Neural progenitor cell (in vitro differentiated cells): ENCODE measurements at regions not wholly inside any gene's neighbourhood (a gene's known extent, or its start where the extent isn't known, plus 50 kb on each side); places are given as distances from the start of the nearest gene placed in this dataset.

ENCODE experiments used
- DNase-seq: peaks from one replicate; pipeline ENCODE4 v3.0.0-alpha.2; 2016; ENCODE audit warnings: low spot score
- H2AFZ ChIP-seq: fragments of 200-600 bp; sonication (generic); replicated peaks from 2 replicates; pipeline ENCODE4 v1.6.1; 2016; ENCODE audit warnings: antibody characterized with exemption
- H3F3A ChIP-seq: fragments of 200-600 bp; sonication (generic); 2 replicates; pipeline ENCODE4 v1.6.1; 2016; ENCODE audit warnings: antibody characterized with exemption, low read depth
- H3K27ac ChIP-seq: fragments of 200-600 bp; sonication (generic); 2 replicates; pipeline ENCODE4 v1.5.1; 2016; ENCODE audit warnings: mild to moderate bottlenecking
- H3K27me3 ChIP-seq: fragments of 200-600 bp; sonication (generic); 2 replicates; pipeline ENCODE4 v1.6.1; 2016; ENCODE audit warnings: mild to moderate bottlenecking, moderate library complexity
- H3K36me3 ChIP-seq: fragments of 200-600 bp; sonication (generic); 2 replicates; pipeline ENCODE4 v1.5.1; 2016
- H3K4me1 ChIP-seq: fragments of 200-600 bp; sonication (generic); 2 replicates; pipeline ENCODE4 v1.6.1; 2016; ENCODE audit warnings: mixed run types
- H3K4me2 ChIP-seq: fragments of 200-600 bp; sonication (generic); 2 replicates; pipeline ENCODE4 v1.6.1; 2016
- H3K4me3 ChIP-seq: fragments of 200-600 bp; sonication (generic); 2 replicates; pipeline ENCODE4 v1.5.1; 2016
- H3K79me2 ChIP-seq: fragments of 200-600 bp; sonication (generic); 2 replicates; pipeline ENCODE4 v1.6.1; 2016; ENCODE audit warnings: low read depth
- H3K9ac ChIP-seq: fragments of 200-600 bp; sonication (generic); 2 replicates; pipeline ENCODE4 v1.6.1; 2016
- H3K9me3 ChIP-seq: fragments of 200-600 bp; sonication (generic); 2 replicates; pipeline ENCODE4 v1.5.1; 2016; ENCODE audit warnings: low read depth
- H4K20me1 ChIP-seq: fragments of 200-600 bp; sonication (generic); 2 replicates; pipeline ENCODE4 v1.6.1; 2016; ENCODE audit warnings: low read depth
- H3K27ac Mint-ChIP-seq: 3 replicates; pipeline ENCODE4 v1.8.0; 2021; ENCODE audit warnings: mixed read lengths
- H3K27me3 Mint-ChIP-seq: 2 replicates; pipeline ENCODE4 v1.8.0; 2022; ENCODE audit warnings: low read depth, mild to moderate bottlenecking, inconsistent platforms, moderate library complexity, mixed read lengths; ENCODE audit not compliant: insufficient read depth
- H3K36me3 Mint-ChIP-seq: 3 replicates; pipeline ENCODE4 v1.8.0; 2021; ENCODE audit warnings: mixed read lengths
- H3K4me1 Mint-ChIP-seq: 3 replicates; pipeline ENCODE4 v1.8.0; 2021; ENCODE audit warnings: mixed read lengths
- H3K4me3 Mint-ChIP-seq: 3 replicates; pipeline ENCODE4 v1.8.0; 2021; ENCODE audit warnings: mild to moderate bottlenecking, moderate library complexity, mixed read lengths
- H3K9me3 Mint-ChIP-seq: 3 replicates; pipeline ENCODE4 v1.8.0; 2020; ENCODE audit warnings: mixed read lengths
- EZH2 ChIP-seq: fragments of 200-600 bp; sonication (generic); IDR thresholded peaks from 2 replicates; pipeline ENCODE4 v1.6.1; 2017; ENCODE audit warnings: antibody characterized with exemption, mild to moderate bottlenecking, moderate library complexity
- EZH2phosphoT487 ChIP-seq: fragments of 200-600 bp; sonication (generic); IDR thresholded peaks from 2 replicates; pipeline ENCODE4 v1.6.1; 2017; ENCODE audit warnings: antibody characterized with exemption
- TF ChIP-seq, protein P1 (sequence below): fragments of 200-600 bp; sonication (generic); IDR thresholded peaks from 2 replicates; pipeline ENCODE4 v1.5.1; 2017; ENCODE audit warnings: antibody characterized with exemption, mild to moderate bottlenecking

DNA sequence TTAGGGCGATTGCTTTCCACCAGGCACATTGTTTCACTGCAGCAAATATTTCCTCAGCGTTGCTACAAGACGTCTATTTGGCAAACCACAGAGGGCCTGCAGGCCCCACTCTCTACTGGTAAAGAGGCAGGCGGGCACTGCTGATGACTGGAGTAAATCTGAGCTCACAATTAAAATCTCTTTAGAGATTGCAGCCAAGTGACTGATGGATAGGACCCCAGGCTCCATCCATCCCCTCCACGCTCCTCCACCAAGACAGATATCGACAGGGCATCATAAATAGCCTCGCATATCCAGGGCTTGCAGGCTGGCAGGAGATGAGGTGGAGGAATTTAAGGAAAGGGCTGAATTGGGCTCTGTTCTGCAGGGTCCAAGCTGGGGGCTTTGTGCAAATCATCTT, 50.4 kb upstream of the MDGA1 start:
- no peak for DNase-seq
- H3K4me2 ChIP-seq, result no peak overlapping the region

More for the DNA sequence above, 50.4 kb upstream of the MDGA1 start:
- H3K4me3 Mint-ChIP-seq, result no peak overlapping the region
- H2AFZ ChIP-seq, result no peak overlapping the region
- TF ChIP-seq, protein P1, sequence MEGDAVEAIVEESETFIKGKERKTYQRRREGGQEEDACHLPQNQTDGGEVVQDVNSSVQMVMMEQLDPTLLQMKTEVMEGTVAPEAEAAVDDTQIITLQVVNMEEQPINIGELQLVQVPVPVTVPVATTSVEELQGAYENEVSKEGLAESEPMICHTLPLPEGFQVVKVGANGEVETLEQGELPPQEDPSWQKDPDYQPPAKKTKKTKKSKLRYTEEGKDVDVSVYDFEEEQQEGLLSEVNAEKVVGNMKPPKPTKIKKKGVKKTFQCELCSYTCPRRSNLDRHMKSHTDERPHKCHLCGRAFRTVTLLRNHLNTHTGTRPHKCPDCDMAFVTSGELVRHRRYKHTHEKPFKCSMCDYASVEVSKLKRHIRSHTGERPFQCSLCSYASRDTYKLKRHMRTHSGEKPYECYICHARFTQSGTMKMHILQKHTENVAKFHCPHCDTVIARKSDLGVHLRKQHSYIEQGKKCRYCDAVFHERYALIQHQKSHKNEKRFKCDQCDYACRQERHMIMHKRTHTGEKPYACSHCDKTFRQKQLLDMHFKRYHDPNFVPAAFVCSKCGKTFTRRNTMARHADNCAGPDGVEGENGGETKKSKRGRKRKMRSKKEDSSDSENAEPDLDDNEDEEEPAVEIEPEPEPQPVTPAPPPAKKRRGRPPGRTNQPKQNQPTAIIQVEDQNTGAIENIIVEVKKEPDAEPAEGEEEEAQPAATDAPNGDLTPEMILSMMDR, result no peak
- no peak for TF ChIP-seq EZH2phosphoT487
- no peak for TF ChIP-seq EZH2
- H3K27ac ChIP-seq, result no peak overlapping the region
- H3K27me3 Mint-ChIP-seq, result peaks cover 10% of the 10 kb centered on the region
- H3K9me3 Mint-ChIP-seq, result no peaks in the 10 kb centered on the region
- no peaks in the 10 kb centered on the region for H3K9me3 ChIP-seq
- no peaks in the 10 kb centered on the region for H3K79me2 ChIP-seq
- no peak overlapping the region for H3K27ac Mint-ChIP-seq
- peaks cover 12% of the 10 kb centered on the region for H3K4me1 Mint-ChIP-seq
- peaks cover 11% of the 10 kb centered on the region for H3K4me1 ChIP-seq
- no peak overlapping the region for H3K9ac ChIP-seq
- H3K27me3 ChIP-seq, result no peaks in the 10 kb centered on the region
- H3K4me3 ChIP-seq, result no peak overlapping the region
- peaks cover 23% of the 10 kb centered on the region for H3F3A ChIP-seq
- H3K36me3 ChIP-seq, result no peaks in the 10 kb centered on the region
- H3K36me3 Mint-ChIP-seq, result no peaks in the 10 kb centered on the region
- no peaks in the 10 kb centered on the region for H4K20me1 ChIP-seq
